ENCODE measurements at regions not wholly inside any gene's neighbourhood (a gene's known extent, or its start where the extent isn't known, plus 50 kb on each side); places are given as distances from the start of the nearest gene placed in this dataset.

DNA sequence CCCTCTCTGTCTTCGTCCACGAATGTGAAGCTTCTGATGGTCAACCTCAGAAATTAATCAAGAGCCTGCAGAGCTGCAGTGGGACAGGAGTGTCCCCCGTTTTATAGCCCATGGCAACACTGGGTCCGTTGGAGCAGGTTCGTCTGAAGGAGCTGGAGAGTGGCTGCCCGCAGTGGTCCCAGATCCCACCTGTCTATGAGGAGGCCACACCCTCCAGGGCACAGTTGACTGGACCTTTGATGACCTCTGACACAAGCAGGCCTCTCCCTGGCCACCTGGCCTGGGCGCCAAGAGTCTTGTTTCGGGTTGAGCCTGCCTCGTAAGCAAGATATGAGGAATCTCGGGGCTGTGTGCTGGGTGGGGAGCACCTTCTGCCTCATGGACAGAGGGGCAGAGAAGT lies 100.7 kb upstream of the SFSWAP start:
- Histone ChIP-seq H3K4me3 (ENCODE audit: extremely low read depth in 1 of 4, insufficient read depth in 2 of 4, low read depth in 3 of 4, low read length in 4 of 4) (no peak overlapping the region), H3K27me3 (replicated peaks in 1 of 4; ENCODE audit: control insufficient read depth in 3 of 4, extremely low read depth in 1 of 4, insufficient read depth in 3 of 4, low read length in 3 of 4) (no peaks in the 10 kb centered on the region; a peak in 1 of 7 replicates), H3K23me2 (ENCODE audit: low read depth, low read length) (no peaks in the 10 kb centered on the region), H3K9ac (replicated peaks in 1 of 4; ENCODE audit: extremely low read depth in 1 of 4, low read depth in 3 of 4, low read length in 3 of 4) (no peak overlapping the region), H3K79me2 (ENCODE audit: control insufficient read depth in 1 of 2, insufficient read depth in 2 of 2, low read length in 2 of 2) (no peaks in the 10 kb centered on the region), H4K5ac (ENCODE audit: insufficient read length, low read depth, low read length) (no peak overlapping the region), H4K8ac (ENCODE audit: extremely low read depth, insufficient read depth, low read length) (no peak overlapping the region), H2BK5ac (ENCODE audit: low read depth, low read length) (no peak overlapping the region), H3K18ac (ENCODE audit: extremely low read depth, low read length) (no peak overlapping the region), H3K27ac (ENCODE audit: low read depth, low read length) (no peak overlapping the region), H3K14ac (ENCODE audit: insufficient read length) (no peak overlapping the region), H3K4ac (replicated peaks; ENCODE audit: insufficient read length, low read depth, low read length) (no peak overlapping the region), H3K56ac (replicated peaks; ENCODE audit: insufficient read length, low read depth, low read length) (no peak overlapping the region), H2BK15ac (ENCODE audit: low read length) (no peak overlapping the region), H3K9me3 (ENCODE audit: insufficient read depth in 2 of 2, low read depth in 1 of 2, low read length in 1 of 2) (no peaks in the 10 kb centered on the region), H4K20me1 (replicated peaks in 1 of 2; ENCODE audit: control insufficient read depth in 1 of 2, insufficient read depth in 2 of 2, low read length in 2 of 2) (no peaks in the 10 kb centered on the region), H2BK120ac (replicated peaks; ENCODE audit: low read depth, low read length) (no peak overlapping the region), H3K4me1 (replicated peaks in 1 of 4; ENCODE audit: control insufficient read depth in 3 of 4, insufficient read depth in 4 of 4, low read length in 3 of 4) (no peaks in the 10 kb centered on the region; a peak in 2 of 7 replicates), H2BK20ac (ENCODE audit: low read length) (no peak overlapping the region), H3K4me2 (ENCODE audit: insufficient read depth in 1 of 2, low read depth in 2 of 2, low read length in 2 of 2) (no peak overlapping the region), H2AFZ (ENCODE audit: low read length) (no peak overlapping the region), H2BK12ac (ENCODE audit: low read depth, low read length) (peak overlapping the region; percentile 92; the same call in 1 of the 2 replicates), H3K36me3 (ENCODE audit: control insufficient read depth in 2 of 4, insufficient read depth in 4 of 4, low read length in 3 of 4) (no peaks in the 10 kb centered on the region), H2AK5ac (ENCODE audit: low read depth, low read length) (no peak overlapping the region), H3K23ac (ENCODE audit: insufficient read length) (no peak overlapping the region), H3K79me1 (ENCODE audit: low read depth, low read length) (no peaks in the 10 kb centered on the region), H4K91ac (replicated peaks; ENCODE audit: insufficient read length, low read length) (no peak overlapping the region)
- ChIA-PET POLR2A (ENCODE audit: partially characterized antibody) (interaction anchor here (1.1 kb wide), 1 partner anchor 10 kb away, joined by 3 read pairs; no protein-coding TSS in a partner anchor), CTCF (ENCODE audit: partially characterized antibody) (interaction anchor here (0.9 to 1.7 kb wide), 7 partner anchors 12 to 221 kb away, joined by 3 to 5 read pairs (median 4); no protein-coding TSS in a partner anchor)
- no peak for FAIRE-seq
- no peak for DNase-seq (ENCODE audit: low read depth in 1 of 2, low spot score in 2 of 2)
- 91% methylated on average over 10 of the region's 10 CpGs; no CpG with 5 or more reads in 1 of the 2 experiments for WGBS, 2 experiments (ENCODE audit: extremely low coverage in 1 of 2, insufficient coverage in 1 of 2, insufficient read length in 1 of 2, insufficient replicate concordance in 2 of 2, low coverage in 1 of 2, low lambda C conversion rate in 2 of 2, missing lambda C conversion rate in 1 of 2)

All from H1 (cell line).